Motor neuron (in vitro differentiated cells): ENCODE measurements at regions not wholly inside any gene's neighbourhood (a gene's known extent, or its start where the extent isn't known, plus 50 kb on each side); places are given as distances from the start of the nearest gene placed in this dataset.

ENCODE experiments used
- ATAC-seq, 8 experiments: fragments of 200-7000 bp; cut with Tn5 transposase; replicated peaks in 6 of 8; 2 replicates each; pipeline ENCODE4 v1.8.0; 2021; ENCODE audit warnings: mild to moderate bottlenecking in 8 of 8, moderate library complexity in 8 of 8
- H3K27ac ChIP-seq, 2 donors: fragments of 250-450 bp; sonication (Bioruptor Pico); 2 replicates each; pipeline ENCODE4 v1.9.0; 2021; ENCODE audit warnings: antibody characterized with exemption in 2 of 2, mild to moderate bottlenecking in 2 of 2, moderate library complexity in 1 of 2
- H3K4me1 ChIP-seq, 2 donors: fragments of 250-450 bp; sonication (Bioruptor Pico); replicated peaks in 1 of 2; 2 replicates each; pipeline ENCODE4 v1.6.1; 2021; ENCODE audit warnings: antibody characterized with exemption in 2 of 2, mild to moderate bottlenecking in 2 of 2, moderate library complexity in 1 of 2
- H3K4me3 ChIP-seq, 5 donors: fragments of 250-450 bp; sonication (Bioruptor Pico); 2 replicates each; pipeline ENCODE4 v1.9.0; 2021; ENCODE audit warnings: antibody characterized with exemption in 5 of 5, mild to moderate bottlenecking in 5 of 5, moderate library complexity in 4 of 5
- WGBS, 10 experiments: fragments of 450-650 bp; shearing (Covaris generic); methylation state at CpG; one replicate each; pipeline ENCODE4 v1.0.0; 2022; 5-methylcytosine and 5-hydroxymethylcytosine counted together
- in situ Hi-C, 9 experiments: fragments of 400-800 bp; cut with MboI; loops; one replicate each; pipeline ENCODE4 v1.15.0; 2021; ENCODE audit warnings: low sequenced_read_pairs in 9 of 9, low pct_unique_long_range_greater_than_20kb in 2 of 9; ENCODE audit not compliant: unreplicated experiment in 9 of 9

- Histone ChIP-seq H3K4me3 (no peak overlapping the region), H3K4me1 (peaks cover 0 to 3% of the 10 kb centered on the region in 2 donors), H3K27ac (no peak overlapping the region)
- no peak for ATAC-seq
- in situ Hi-C loops: no loop called here
Observed at GRCh38 chr4:13243152-13243551, 241.0 kb downstream of the RAB28 start.

- Histone ChIP-seq H3K4me3 (no peak overlapping the region), H3K27ac (no peak overlapping the region), H3K4me1 (peaks cover 0 to 3% of the 10 kb centered on the region in 2 donors)
- in situ Hi-C loops: no loop called here
- 29 to 88% (median 80%) methylated on average over 2 to 3 of the region's 3 CpGs; no CpG with 5 or more reads in 6 of the 10 experiments for WGBS, 10 experiments
- ATAC-seq: peak in 2 of 8 experiments; percentile 90 to 98
Observed at GRCh38 chr4:13240066-13240465, 244.1 kb downstream of the RAB28 start.

GRCh38 chr4:13238936-13239335, 245.2 kb downstream of the RAB28 start:
- peaks cover 0 to under 1% of the 10 kb centered on the region in 2 donors for H3K4me1 ChIP-seq
- no peak overlapping the region for H3K27ac ChIP-seq
- no peak for ATAC-seq
- WGBS, 10 experiments: 50 to 100% (median 83%) methylated on average over 1 to 2 of the region's 2 CpGs; no CpG with 5 or more reads in 3 of the 10 experiments
- in situ Hi-C loops: no loop called here
- no peak overlapping the region for H3K4me3 ChIP-seq

GRCh38 chr4:13236485-13236884, 247.7 kb downstream of the RAB28 start:
- no peaks in the 10 kb centered on the region for H3K4me1 ChIP-seq
- WGBS, 10 experiments: 52 to 100% (median 89%) methylated on average over 1 to 4 of the region's 4 CpGs; no CpG with 5 or more reads in 1 of the 10 experiments
- no peak for ATAC-seq
- in situ Hi-C loops: no loop called here
- H3K4me3 ChIP-seq: no peak overlapping the region
- no peak overlapping the region for H3K27ac ChIP-seq

GRCh38 chr4:13233755-13234154, 250.4 kb downstream of the RAB28 start:
- in situ Hi-C loops: no loop called here

GRCh38 chr4:13219971-13220370, 264.2 kb downstream of the RAB28 start:
- Histone ChIP-seq H3K27ac (no peak overlapping the region), H3K4me1 (no peaks in the 10 kb centered on the region), H3K4me3 (no peak overlapping the region)
- in situ Hi-C loops: no loop called here
- ATAC-seq: no peak
- WGBS, 10 experiments: 8 to 100% (median 85%) methylated on average over 1 to 4 of the region's 4 CpGs

More at GRCh38 chr4:13233755-13234154, 250.4 kb downstream of the RAB28 start:
- Histone ChIP-seq H3K27ac (no peak overlapping the region), H3K4me1 (no peaks in the 10 kb centered on the region), H3K4me3 (no peak overlapping the region)
- WGBS, 10 experiments: 0 to 100% (median 78%) methylated on average over 1 of the region's 1 CpG; no CpG with 5 or more reads in 2 of the 10 experiments
- no peak for ATAC-seq

GRCh38 chr4:13218326-13218958, 265.7 kb downstream of the RAB28 start:
- in situ Hi-C loops: no loop called here
- 42 to 100% (median 74%) methylated on average over 1 to 4 of the region's 4 CpGs for WGBS, 10 experiments
- H3K4me1 ChIP-seq: no peaks in the 10 kb centered on the region
- no peak overlapping the region for H3K27ac ChIP-seq
- no peak overlapping the region for H3K4me3 ChIP-seq
- no peak for ATAC-seq

GRCh38 chr4:13215560-13215959, 268.6 kb downstream of the RAB28 start:
- Histone ChIP-seq H3K27ac (no peak overlapping the region), H3K4me3 (no peak overlapping the region), H3K4me1 (no peaks in the 10 kb centered on the region)
- WGBS, 10 experiments: 50 to 93% (median 84%) methylated on average over 1 to 3 of the region's 5 CpGs; no CpG with 5 or more reads in 4 of the 10 experiments
- ATAC-seq: no peak
- in situ Hi-C loops: no loop called here

GRCh38 chr4:13212936-13213335, 271.2 kb downstream of the RAB28 start:
- in situ Hi-C loops: no loop called here
- no peaks in the 10 kb centered on the region for H3K4me1 ChIP-seq
- ATAC-seq: no peak
- H3K27ac ChIP-seq: no peak overlapping the region
- no peak overlapping the region for H3K4me3 ChIP-seq
- 80 to 100% (median 86%) methylated on average over 1 of the region's 1 CpG; no CpG with 5 or more reads in 4 of the 10 experiments for WGBS, 10 experiments

- no peaks in the 10 kb centered on the region for H3K4me1 ChIP-seq
- no peak overlapping the region for H3K27ac ChIP-seq
- no peak for ATAC-seq
- H3K4me3 ChIP-seq: no peak overlapping the region
- WGBS, 10 experiments: 0 to 100% (median 70%) methylated on average over 1 to 3 of the region's 4 CpGs; no CpG with 5 or more reads in 1 of the 10 experiments
- in situ Hi-C loops: no loop called here
Observed at GRCh38 chr4:13209600-13209999, 274.5 kb downstream of the RAB28 start.

GRCh38 chr4:13208558-13209193, 275.5 kb downstream of the RAB28 start:
- no peak for ATAC-seq
- Histone ChIP-seq H3K4me1 (no peaks in the 10 kb centered on the region), H3K27ac (no peak overlapping the region), H3K4me3 (no peak overlapping the region)
- in situ Hi-C loops: no loop called here
- WGBS, 10 experiments: 14 to 100% (median 89%) methylated on average over 1 to 3 of the region's 3 CpGs; no CpG with 5 or more reads in 4 of the 10 experiments

GRCh38 chr4:13207226-13207625, 276.9 kb downstream of the RAB28 start:
- Histone ChIP-seq H3K4me1 (no peaks in the 10 kb centered on the region), H3K27ac (no peak overlapping the region), H3K4me3 (no peak overlapping the region)
- no peak for ATAC-seq
- WGBS, 10 experiments: 0 to 100% (median 63%) methylated on average over 1 of the region's 1 CpG; no CpG with 5 or more reads in 2 of the 10 experiments
- in situ Hi-C loops: no loop called here

- in situ Hi-C loops: no loop called here
- H3K4me3 ChIP-seq: no peak overlapping the region
- WGBS, 10 experiments: 0 to 100% (median 60%) methylated on average over 1 of the region's 1 CpG; no CpG with 5 or more reads in 3 of the 10 experiments
- no peaks in the 10 kb centered on the region for H3K4me1 ChIP-seq
- no peak overlapping the region for H3K27ac ChIP-seq
- no peak for ATAC-seq
Observed at GRCh38 chr4:13203101-13203500, 281.0 kb downstream of the RAB28 start.

GRCh38 chr4:13202701-13203100, 281.4 kb downstream of the RAB28 start:
- 20 to 100% (median 63%) methylated on average over 1 of the region's 1 CpG; no CpG with 5 or more reads in 6 of the 10 experiments for whole genome bisulfite sequencing, 10 experiments
- ATAC-seq: no peak
- no peak overlapping the region for H3K27ac ChIP-seq
- H3K4me3 ChIP-seq: no peak overlapping the region
- in situ Hi-C loops: no loop called here
- no peaks in the 10 kb centered on the region for H3K4me1 ChIP-seq
